ENCODE measurements at regions not wholly inside any gene's neighbourhood (a gene's known extent, or its start where the extent isn't known, plus 50 kb on each side); places are given as distances from the start of the nearest gene placed in this dataset.

GRCh38 chr4:18954538-18954937 is 933.0 kb upstream of the LCORL start:
- no peak overlapping the region for H3K27ac ChIP-seq (ENCODE audit: low read depth, low read length)
- H3K4me2 ChIP-seq (ENCODE audit: low read length) = no peak overlapping the region
- TF ChIP-seq EZH2phosphoT487 (IDR thresholded peaks at IDR 0.05; ENCODE audit: borderline replicate concordance, low read length) = no peak
- TF ChIP-seq CTCF (IDR thresholded peaks at IDR 0.05; ENCODE audit: low read depth, low read length, poor library complexity, severe bottlenecking) = no peak
- H3K79me2 ChIP-seq (ENCODE audit: control insufficient read depth, low read length) = no peaks in the 10 kb centered on the region
- H4K20me1 ChIP-seq (ENCODE audit: control insufficient read depth, insufficient read depth, low read depth, low read length) = no peaks in the 10 kb centered on the region
- H3K4me1 ChIP-seq (ENCODE audit: control insufficient read depth, low read length) = no peaks in the 10 kb centered on the region
- no peaks in the 10 kb centered on the region for H3K36me3 ChIP-seq (ENCODE audit: control insufficient read depth, low read length)
- H3K9me2 ChIP-seq (replicated peaks; ENCODE audit: control insufficient read depth, low read length) = no peaks in the 10 kb centered on the region
- H3F3A ChIP-seq (ENCODE audit: control insufficient read depth, insufficient read depth) = no peaks in the 10 kb centered on the region
- H3K9me3 ChIP-seq (ENCODE audit: control insufficient read depth, insufficient read depth, low read length) = no peaks in the 10 kb centered on the region
- H3K4me3 ChIP-seq (ENCODE audit: low read length) = no peak overlapping the region
- H3K27me3 ChIP-seq (ENCODE audit: control insufficient read depth, low read length) = no peaks in the 10 kb centered on the region

- Histone ChIP-seq H3K9me2 (replicated peaks; ENCODE audit: control insufficient read depth, low read length) (no peaks in the 10 kb centered on the region), H3K27me3 (ENCODE audit: control insufficient read depth, low read length) (no peaks in the 10 kb centered on the region), H3K79me2 (ENCODE audit: control insufficient read depth, low read length) (no peaks in the 10 kb centered on the region), H3K4me3 (ENCODE audit: low read length) (no peak overlapping the region), H3K27ac (ENCODE audit: low read depth, low read length) (no peak overlapping the region), H3K4me1 (ENCODE audit: control insufficient read depth, low read length) (no peaks in the 10 kb centered on the region), H3K4me2 (ENCODE audit: low read length) (no peak overlapping the region), H3K36me3 (ENCODE audit: control insufficient read depth, low read length) (no peaks in the 10 kb centered on the region), H3F3A (ENCODE audit: control insufficient read depth, insufficient read depth) (no peaks in the 10 kb centered on the region), H3K9me3 (ENCODE audit: control insufficient read depth, insufficient read depth, low read length) (no peaks in the 10 kb centered on the region), H4K20me1 (ENCODE audit: control insufficient read depth, insufficient read depth, low read depth, low read length) (no peaks in the 10 kb centered on the region)
- TF ChIP-seq EZH2phosphoT487 (IDR thresholded peaks at IDR 0.05; ENCODE audit: borderline replicate concordance, low read length) (no peak), CTCF (IDR thresholded peaks at IDR 0.05; ENCODE audit: low read depth, low read length, poor library complexity, severe bottlenecking) (no peak)
Measured at GRCh38 chr4:18953613-18954012, 932.1 kb upstream of the LCORL start.

GRCh38 chr4:18945464-18945863 is 923.9 kb upstream of the LCORL start:
- no peaks in the 10 kb centered on the region for H3K9me3 ChIP-seq (ENCODE audit: control insufficient read depth, insufficient read depth, low read length)
- H3K36me3 ChIP-seq (ENCODE audit: control insufficient read depth, low read length) = no peaks in the 10 kb centered on the region
- TF ChIP-seq EZH2phosphoT487 (IDR thresholded peaks at IDR 0.05; ENCODE audit: borderline replicate concordance, low read length) (no peak), CTCF (IDR thresholded peaks at IDR 0.05; ENCODE audit: low read depth, low read length, poor library complexity, severe bottlenecking) (no peak)
- H3F3A ChIP-seq (ENCODE audit: control insufficient read depth, insufficient read depth) = no peaks in the 10 kb centered on the region
- H4K20me1 ChIP-seq (ENCODE audit: control insufficient read depth, insufficient read depth, low read depth, low read length) = no peaks in the 10 kb centered on the region
- H3K27ac ChIP-seq (ENCODE audit: low read depth, low read length) = no peak overlapping the region
- H3K79me2 ChIP-seq (ENCODE audit: control insufficient read depth, low read length) = no peaks in the 10 kb centered on the region
- no peaks in the 10 kb centered on the region for H3K4me1 ChIP-seq (ENCODE audit: control insufficient read depth, low read length)
- H3K9me2 ChIP-seq (replicated peaks; ENCODE audit: control insufficient read depth, low read length) = no peaks in the 10 kb centered on the region
- no peaks in the 10 kb centered on the region for H3K27me3 ChIP-seq (ENCODE audit: control insufficient read depth, low read length)
- H3K4me2 ChIP-seq (ENCODE audit: low read length) = no peak overlapping the region
- no peak overlapping the region for H3K4me3 ChIP-seq (ENCODE audit: low read length)

- H3K27ac ChIP-seq (ENCODE audit: low read depth, low read length) = no peak overlapping the region
- no peaks in the 10 kb centered on the region for H3F3A ChIP-seq (ENCODE audit: control insufficient read depth, insufficient read depth)
- no peaks in the 10 kb centered on the region for H3K27me3 ChIP-seq (ENCODE audit: control insufficient read depth, low read length)
- no peaks in the 10 kb centered on the region for H3K36me3 ChIP-seq (ENCODE audit: control insufficient read depth, low read length)
- H3K9me3 ChIP-seq (ENCODE audit: control insufficient read depth, insufficient read depth, low read length) = no peaks in the 10 kb centered on the region
- no peaks in the 10 kb centered on the region for H3K4me1 ChIP-seq (ENCODE audit: control insufficient read depth, low read length)
- H3K4me2 ChIP-seq (ENCODE audit: low read length) = no peak overlapping the region
- H4K20me1 ChIP-seq (ENCODE audit: control insufficient read depth, insufficient read depth, low read depth, low read length) = no peaks in the 10 kb centered on the region
- H3K9me2 ChIP-seq (replicated peaks; ENCODE audit: control insufficient read depth, low read length) = no peaks in the 10 kb centered on the region
- TF ChIP-seq EZH2phosphoT487 (IDR thresholded peaks at IDR 0.05; ENCODE audit: borderline replicate concordance, low read length) = no peak
- TF ChIP-seq CTCF (IDR thresholded peaks at IDR 0.05; ENCODE audit: low read depth, low read length, poor library complexity, severe bottlenecking) = no peak
- H3K4me3 ChIP-seq (ENCODE audit: low read length) = no peak overlapping the region
- no peaks in the 10 kb centered on the region for H3K79me2 ChIP-seq (ENCODE audit: control insufficient read depth, low read length)
Measured at GRCh38 chr4:18942874-18943273, 921.3 kb upstream of the LCORL start.

All from DOHH2 (cell line).